GM10266 (cell line): ENCODE measurements at regions not wholly inside any gene's neighbourhood (a gene's known extent, or its start where the extent isn't known, plus 50 kb on each side); places are given as distances from the start of the nearest gene placed in this dataset.
A peak's percentile ranks its signal among the peaks of the same experiment; 100 is the strongest.

Experiments used
- DNase-seq: peaks from one replicate; pipeline ENCODE4 v3.0.0; 2012; ENCODE audit errors: extremely low spot score
- TF ChIP-seq, protein P1 (sequence below): IDR thresholded peaks from 2 replicates; pipeline ENCODE4 v1.5.1; 2012; ENCODE audit warnings: mild to moderate bottlenecking, low read depth; ENCODE audit not compliant: control insufficient read depth, insufficient read depth; ENCODE audit errors: missing control alignments

DNA sequence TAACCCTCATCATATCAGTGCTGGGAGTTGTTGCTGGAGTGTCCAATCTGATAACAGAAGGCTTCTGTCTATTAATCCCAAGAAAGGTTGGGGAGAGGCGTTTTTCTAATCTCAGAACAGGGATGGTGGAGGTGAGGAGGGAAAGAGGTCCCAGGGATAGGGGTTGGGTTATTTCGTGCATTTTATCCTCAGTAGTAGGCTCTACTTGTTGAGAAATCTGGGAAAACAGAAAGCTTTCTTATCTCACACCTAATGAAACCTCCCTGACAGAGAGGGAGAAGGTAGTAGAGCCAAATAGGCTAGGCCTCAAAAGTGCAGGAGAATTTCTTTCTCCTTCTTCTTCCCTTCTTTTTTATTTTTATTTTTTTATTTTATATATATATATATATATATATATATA is 281.8 kb upstream of the MAP3K7 start:
- no peak for DNase-seq
- TF ChIP-seq, protein P1, sequence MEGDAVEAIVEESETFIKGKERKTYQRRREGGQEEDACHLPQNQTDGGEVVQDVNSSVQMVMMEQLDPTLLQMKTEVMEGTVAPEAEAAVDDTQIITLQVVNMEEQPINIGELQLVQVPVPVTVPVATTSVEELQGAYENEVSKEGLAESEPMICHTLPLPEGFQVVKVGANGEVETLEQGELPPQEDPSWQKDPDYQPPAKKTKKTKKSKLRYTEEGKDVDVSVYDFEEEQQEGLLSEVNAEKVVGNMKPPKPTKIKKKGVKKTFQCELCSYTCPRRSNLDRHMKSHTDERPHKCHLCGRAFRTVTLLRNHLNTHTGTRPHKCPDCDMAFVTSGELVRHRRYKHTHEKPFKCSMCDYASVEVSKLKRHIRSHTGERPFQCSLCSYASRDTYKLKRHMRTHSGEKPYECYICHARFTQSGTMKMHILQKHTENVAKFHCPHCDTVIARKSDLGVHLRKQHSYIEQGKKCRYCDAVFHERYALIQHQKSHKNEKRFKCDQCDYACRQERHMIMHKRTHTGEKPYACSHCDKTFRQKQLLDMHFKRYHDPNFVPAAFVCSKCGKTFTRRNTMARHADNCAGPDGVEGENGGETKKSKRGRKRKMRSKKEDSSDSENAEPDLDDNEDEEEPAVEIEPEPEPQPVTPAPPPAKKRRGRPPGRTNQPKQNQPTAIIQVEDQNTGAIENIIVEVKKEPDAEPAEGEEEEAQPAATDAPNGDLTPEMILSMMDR, result no peak

DNA sequence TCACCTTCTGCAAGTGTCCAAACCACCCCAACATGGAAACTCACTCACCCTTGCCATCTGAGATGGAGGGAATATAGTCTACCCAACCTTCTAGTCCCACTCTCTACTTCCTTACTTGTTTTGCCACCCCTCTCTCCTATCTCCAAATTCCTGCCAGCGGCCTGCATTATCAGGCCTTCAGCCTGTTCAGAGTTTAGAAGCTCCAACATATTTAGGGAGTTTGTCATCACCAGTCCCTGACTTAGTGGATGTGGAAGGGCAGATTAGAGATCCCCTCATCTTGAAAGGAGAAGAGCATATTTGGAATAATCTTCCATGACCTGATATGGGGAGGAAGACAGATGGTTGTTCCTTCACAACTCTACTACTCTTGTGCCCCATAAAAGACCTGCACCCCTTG is 281.4 kb upstream of the MAP3K7 start:
- DNase-seq, result no peak
- TF ChIP-seq, protein P1, result no peak

DNA sequence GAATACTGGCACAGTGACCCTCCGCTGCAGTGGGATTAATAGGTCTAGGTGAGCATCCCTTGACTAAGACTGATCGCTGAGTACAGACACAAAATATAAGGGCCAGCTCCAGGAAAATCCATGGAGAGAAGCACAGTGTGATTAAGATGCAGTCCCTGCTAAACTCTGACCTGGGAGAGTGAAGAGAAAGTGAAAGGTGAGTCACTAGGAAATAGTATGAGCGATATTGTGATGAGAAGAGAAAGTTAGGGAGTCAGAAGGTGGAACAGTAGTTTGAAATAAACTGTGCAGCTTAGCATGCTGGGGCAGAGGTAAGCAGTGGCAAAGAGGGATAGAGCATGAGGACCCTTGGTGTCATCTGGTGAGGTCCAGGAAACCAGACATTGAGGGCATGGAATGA is 278.6 kb upstream of the MAP3K7 start:
- TF ChIP-seq, protein P1, result no peak
- no peak for DNase-seq

DNA sequence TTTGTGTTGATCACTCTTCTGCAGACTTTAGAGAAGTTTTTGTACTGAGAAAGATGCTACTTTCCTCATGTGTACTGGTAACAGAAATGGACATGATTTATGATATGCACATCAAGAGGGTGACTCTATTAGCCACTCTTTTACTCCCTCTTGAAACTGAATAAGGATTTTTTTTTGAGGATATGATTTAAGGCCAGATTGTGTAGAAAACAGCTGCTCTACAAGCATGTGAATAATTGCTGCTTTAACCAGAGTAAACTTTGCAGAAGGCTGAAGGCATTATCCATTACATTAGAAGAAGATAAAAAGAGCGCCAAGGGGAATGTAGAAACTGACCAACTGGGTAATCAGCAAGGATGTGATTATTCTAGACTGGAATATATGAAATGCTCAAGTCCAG is 276.2 kb upstream of the MAP3K7 start:
- TF ChIP-seq, protein P1, result no peak
- DNase-seq, result no peak

DNA sequence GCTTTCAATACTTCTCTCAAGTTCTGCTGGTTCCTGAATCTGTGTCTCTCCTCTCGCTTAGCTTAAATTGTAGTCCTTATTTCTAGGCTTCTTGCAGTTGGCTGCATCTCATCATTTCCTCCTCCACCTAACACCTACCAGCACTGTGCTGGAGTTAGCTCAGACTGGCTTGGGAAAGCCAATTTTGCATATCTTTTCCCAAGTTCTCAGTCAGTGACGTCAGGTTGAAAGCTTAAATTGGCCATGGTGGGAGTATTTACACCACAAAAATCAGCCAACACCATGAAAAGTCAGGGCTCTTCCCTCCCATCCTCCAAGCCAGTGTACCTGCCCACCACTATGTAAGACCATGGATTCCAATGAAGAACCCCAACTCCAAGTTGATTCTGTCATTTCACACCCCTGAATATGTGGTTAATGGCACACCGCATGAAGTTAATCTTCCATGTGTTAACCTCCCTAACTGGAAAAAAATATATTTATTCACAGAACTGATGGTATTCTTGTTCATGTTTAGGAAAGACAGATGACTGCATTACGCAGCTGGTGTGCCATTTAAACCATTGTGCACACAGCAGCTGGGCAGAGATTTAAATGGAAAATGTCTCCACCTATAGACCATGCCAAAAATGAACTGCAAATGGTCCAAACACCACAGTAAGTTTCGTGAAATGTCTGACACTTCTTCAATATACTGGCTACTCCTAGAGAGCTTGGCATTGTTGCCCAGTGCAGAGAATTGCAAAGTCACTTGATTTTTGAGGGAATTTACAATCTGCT is 274.1 kb upstream of the MAP3K7 start:
- peak; percentile 12 for DNase-seq
- TF ChIP-seq, protein P1, result peak; percentile 24

DNA sequence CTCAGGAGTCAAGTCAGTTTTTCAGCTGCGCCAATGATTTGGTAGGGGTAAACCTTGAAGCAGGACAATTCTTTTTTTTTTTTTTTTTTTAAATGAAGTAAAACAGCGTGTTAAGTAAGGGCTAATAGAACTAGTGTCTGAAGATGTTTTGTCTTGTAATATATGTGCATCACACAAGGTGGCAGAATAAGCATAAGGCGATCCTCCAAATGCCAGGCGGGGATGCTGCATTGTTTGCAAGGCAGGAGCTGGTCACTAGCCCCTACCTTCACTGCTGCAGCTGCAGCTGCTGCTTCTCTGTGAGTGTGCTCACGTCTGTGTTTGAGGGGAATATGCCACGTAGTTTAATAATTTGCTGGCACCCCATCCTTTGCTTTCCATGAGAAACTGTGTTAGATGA is 272.7 kb upstream of the MAP3K7 start:
- TF ChIP-seq, protein P1, result no peak
- DNase-seq, result no peak

DNA sequence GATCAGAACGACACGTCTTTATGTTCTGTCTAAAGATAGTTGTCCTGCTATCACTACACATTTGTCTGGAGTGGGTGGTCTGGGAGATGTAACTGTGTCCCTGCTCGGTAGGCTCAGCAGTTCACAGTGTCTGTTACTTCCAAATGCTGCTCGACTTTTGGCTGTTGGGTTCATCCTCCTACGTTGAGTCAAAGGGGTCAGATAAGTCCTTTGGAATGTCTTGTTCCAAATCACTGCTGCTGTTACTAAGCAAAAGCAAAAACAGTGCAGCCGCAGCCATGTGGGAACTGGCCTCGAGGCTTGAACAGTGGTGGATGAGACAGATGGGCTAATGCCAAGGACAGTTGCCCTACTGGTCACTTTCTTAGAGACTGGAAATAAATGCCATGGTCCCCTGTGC is 272.2 kb upstream of the MAP3K7 start:
- TF ChIP-seq, protein P1, result no peak

More for the DNA sequence above, 272.2 kb upstream of the MAP3K7 start:
- no peak for DNase-seq
